GM13977 (cell line): ENCODE measurements at regions not wholly inside any gene's neighbourhood (a gene's known extent, or its start where the extent isn't known, plus 50 kb on each side); places are given as distances from the start of the nearest gene placed in this dataset.

Source experiments
- DNase-seq: peaks from one replicate; pipeline ENCODE4 v3.0.0; 2012; ENCODE audit warnings: low spot score
- CTCF ChIP-seq: IDR thresholded peaks from 2 replicates; pipeline ENCODE4 v1.5.1; 2012; ENCODE audit warnings: mild to moderate bottlenecking, control low read depth; ENCODE audit not compliant: insufficient read depth; ENCODE audit errors: extremely low read depth, missing control alignments
- in situ Hi-C: fragments of 300-500 bp; cut with MboI; formaldehyde crosslinking; loops from one replicate; pipeline ENCODE4 v1.12.0; 2022; ENCODE audit warnings: low sequenced_read_pairs, low pct_unique_long_range_greater_than_20kb, mixed read lengths, inconsistent platforms; ENCODE audit not compliant: unreplicated experiment

- DNase-seq: no peak
- in situ Hi-C loops: no loop called here
- TF ChIP-seq CTCF: no peak
These were observed 573.5 kb downstream of the ANKRD50 start for GRCh38 chr4:124139044-124139443.

- TF ChIP-seq CTCF: no peak
- no peak for DNase-seq
- in situ Hi-C loops: no loop called here
These were observed 568.9 kb downstream of the ANKRD50 start for GRCh38 chr4:124143632-124144031.

GRCh38 chr4:124144238-124144654, 568.3 kb downstream of the ANKRD50 start:
- TF ChIP-seq CTCF: no peak
- DNase-seq: no peak
- in situ Hi-C loops: no loop called here

- TF ChIP-seq CTCF: no peak
- no peak for DNase-seq
- in situ Hi-C loops: no loop called here
These were observed 566.5 kb downstream of the ANKRD50 start for GRCh38 chr4:124146068-124146467.

GRCh38 chr4:124151031-124151430, 561.5 kb downstream of the ANKRD50 start:
- TF ChIP-seq CTCF: no peak
- in situ Hi-C loops: no loop called here
- DNase-seq: no peak

GRCh38 chr4:124152132-124152531, 560.4 kb downstream of the ANKRD50 start:
- no peak for DNase-seq
- TF ChIP-seq CTCF: no peak
- in situ Hi-C loops: no loop called here

GRCh38 chr4:124155239-124155638, 557.3 kb downstream of the ANKRD50 start:
- no peak for DNase-seq
- no peak for TF ChIP-seq CTCF
- in situ Hi-C loops: no loop called here
